ENCODE measurements at regions not wholly inside any gene's neighbourhood (a gene's known extent, or its start where the extent isn't known, plus 50 kb on each side); places are given as distances from the start of the nearest gene placed in this dataset.

DNA sequence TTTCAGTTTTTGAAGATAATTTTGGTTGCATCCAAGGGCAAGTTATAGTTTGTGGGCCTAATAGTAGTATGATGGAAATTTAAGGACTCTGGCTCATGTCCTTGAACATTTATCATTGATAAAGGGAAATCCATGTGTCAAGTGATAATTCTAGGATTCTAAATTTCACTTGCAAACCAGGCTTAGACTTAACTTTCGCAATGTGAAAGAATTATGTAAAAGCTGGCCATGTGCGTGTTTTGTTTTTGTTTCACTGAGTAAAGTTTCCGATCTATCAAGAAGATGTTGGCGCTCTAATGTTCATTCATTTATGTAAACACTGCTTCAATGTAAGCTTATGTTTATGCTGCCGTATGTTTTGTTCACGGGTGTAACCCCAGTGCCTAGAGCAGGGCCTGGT lies 302.0 kb downstream of the SOX4 start:
- 91 to 94% methylated on average over 6 of the region's 6 CpGs for WGBS, 2 donors
- H3K4me1 ChIP-seq: no peaks in the 10 kb centered on the region
- DNase-seq: no peak
- H3K36me3 ChIP-seq (replicated peaks in 1 of 2; ENCODE audit: insufficient read depth in 1 of 2, low read depth in 2 of 2): no peaks in the 10 kb centered on the region
- no peak overlapping the region for H3K27ac ChIP-seq
- TF ChIP-seq, protein P1, sequence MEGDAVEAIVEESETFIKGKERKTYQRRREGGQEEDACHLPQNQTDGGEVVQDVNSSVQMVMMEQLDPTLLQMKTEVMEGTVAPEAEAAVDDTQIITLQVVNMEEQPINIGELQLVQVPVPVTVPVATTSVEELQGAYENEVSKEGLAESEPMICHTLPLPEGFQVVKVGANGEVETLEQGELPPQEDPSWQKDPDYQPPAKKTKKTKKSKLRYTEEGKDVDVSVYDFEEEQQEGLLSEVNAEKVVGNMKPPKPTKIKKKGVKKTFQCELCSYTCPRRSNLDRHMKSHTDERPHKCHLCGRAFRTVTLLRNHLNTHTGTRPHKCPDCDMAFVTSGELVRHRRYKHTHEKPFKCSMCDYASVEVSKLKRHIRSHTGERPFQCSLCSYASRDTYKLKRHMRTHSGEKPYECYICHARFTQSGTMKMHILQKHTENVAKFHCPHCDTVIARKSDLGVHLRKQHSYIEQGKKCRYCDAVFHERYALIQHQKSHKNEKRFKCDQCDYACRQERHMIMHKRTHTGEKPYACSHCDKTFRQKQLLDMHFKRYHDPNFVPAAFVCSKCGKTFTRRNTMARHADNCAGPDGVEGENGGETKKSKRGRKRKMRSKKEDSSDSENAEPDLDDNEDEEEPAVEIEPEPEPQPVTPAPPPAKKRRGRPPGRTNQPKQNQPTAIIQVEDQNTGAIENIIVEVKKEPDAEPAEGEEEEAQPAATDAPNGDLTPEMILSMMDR (IDR thresholded peaks at IDR 0.05): no peak
- no peak for TF ChIP-seq POLR2A (IDR thresholded peaks at IDR 0.05)
- no peaks in the 10 kb centered on the region for H3K27me3 ChIP-seq
- no peak for ATAC-seq
- intact Hi-C loops (cut with DNase I): no loop called here
- no peaks in the 10 kb centered on the region for H3K9me3 ChIP-seq
- H3K4me3 ChIP-seq: no peak overlapping the region

DNA sequence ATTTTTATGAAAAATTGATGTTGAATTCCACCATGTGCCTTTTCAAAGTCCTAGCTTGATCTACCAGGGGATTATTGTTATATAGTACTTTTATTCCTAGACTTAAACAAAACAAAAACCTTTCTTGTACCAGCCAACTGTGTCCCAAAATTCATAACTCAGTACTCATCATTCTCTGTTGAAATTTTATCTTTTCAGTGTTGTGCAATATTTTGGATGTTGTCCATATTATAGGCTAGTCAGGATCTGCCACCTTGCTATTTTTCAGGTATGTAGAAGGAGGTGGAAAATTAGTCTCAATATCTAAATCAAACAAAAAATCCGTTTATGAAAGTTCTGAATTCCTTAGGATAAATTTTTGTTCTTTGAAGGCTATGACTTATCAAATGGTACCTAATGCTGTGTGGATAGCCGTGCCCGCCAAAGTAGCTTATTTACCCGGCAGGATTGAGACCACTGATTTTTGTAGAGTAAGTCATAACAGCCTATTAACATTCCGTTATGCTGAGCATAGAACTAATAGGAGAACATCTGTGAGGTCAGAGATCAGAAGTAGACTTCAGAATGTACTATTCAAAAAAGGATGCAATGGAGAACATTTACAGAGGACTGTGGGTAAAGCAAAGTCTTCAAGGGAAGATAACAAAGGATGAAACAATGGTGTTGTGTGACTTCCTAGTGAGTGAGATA lies 304.7 kb downstream of the SOX4 start:
- WGBS, 2 donors: 69 to 74% methylated on average over 5 of the region's 5 CpGs
- ATAC-seq (no peak), DNase-seq (no peak)
- H3K9me3 ChIP-seq: no peaks in the 10 kb centered on the region
- H3K4me3 ChIP-seq: no peak overlapping the region
- H3K27ac ChIP-seq: no peak overlapping the region
- H3K36me3 ChIP-seq (replicated peaks in 1 of 2; ENCODE audit: insufficient read depth in 1 of 2, low read depth in 2 of 2): no peaks in the 10 kb centered on the region
- TF ChIP-seq, protein P1 (IDR thresholded peaks at IDR 0.05): no peak
- TF ChIP-seq POLR2A (IDR thresholded peaks at IDR 0.05): no peak
- no peaks in the 10 kb centered on the region for H3K27me3 ChIP-seq
- intact Hi-C loops (cut with DNase I): no loop called here
- H3K4me1 ChIP-seq: no peaks in the 10 kb centered on the region

DNA sequence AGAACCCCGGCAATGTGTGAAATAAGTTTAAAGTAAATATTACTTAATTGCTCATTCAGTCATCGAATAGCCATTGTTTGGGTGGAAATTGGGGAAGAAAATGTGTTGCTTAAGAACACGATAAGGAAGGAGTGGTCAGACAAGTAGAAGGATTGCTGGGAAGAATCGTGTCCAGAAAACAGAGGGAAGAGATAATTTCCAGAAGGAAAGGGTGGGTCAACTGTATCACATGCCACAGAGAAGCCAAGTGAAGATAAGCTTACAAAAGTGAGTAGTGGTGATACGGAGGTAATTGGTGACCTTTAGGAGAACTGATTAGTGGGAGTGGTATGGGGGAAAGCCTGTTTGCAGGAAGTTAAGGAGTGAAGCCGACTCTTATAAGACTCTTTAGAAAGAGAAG lies 306.2 kb downstream of the SOX4 start:
- H3K27me3 ChIP-seq: no peaks in the 10 kb centered on the region
- no peak for DNase-seq
- no peak for ATAC-seq

GRCh38 chr6:21900730-21901129 lies 307.2 kb downstream of the SOX4 start:
- no peaks in the 10 kb centered on the region for H3K36me3 ChIP-seq (replicated peaks in 1 of 2; ENCODE audit: insufficient read depth in 1 of 2, low read depth in 2 of 2)
- no peaks in the 10 kb centered on the region for H3K27me3 ChIP-seq
- no peak overlapping the region for H3K4me3 ChIP-seq
- H3K9me3 ChIP-seq: no peaks in the 10 kb centered on the region
- intact Hi-C loops (cut with DNase I): no loop called here
- DNase-seq (no peak), ATAC-seq (no peak)
- no peak for TF ChIP-seq POLR2A (IDR thresholded peaks at IDR 0.05)
- TF ChIP-seq, protein P1 (IDR thresholded peaks at IDR 0.05): no peak
- 56 to 68% methylated on average over 2 of the region's 2 CpGs for WGBS, 2 donors
- H3K27ac ChIP-seq: no peak overlapping the region
- no peaks in the 10 kb centered on the region for H3K4me1 ChIP-seq

More for the DNA sequence above, 306.2 kb downstream of the SOX4 start:
- 65 to 69% methylated on average over 6 of the region's 6 CpGs for WGBS, 2 donors
- Histone ChIP-seq H3K4me3 (no peak overlapping the region), H3K27ac (no peak overlapping the region), H3K36me3 (replicated peaks in 1 of 2; ENCODE audit: insufficient read depth in 1 of 2, low read depth in 2 of 2) (no peaks in the 10 kb centered on the region), H3K9me3 (no peaks in the 10 kb centered on the region), H3K4me1 (no peaks in the 10 kb centered on the region)
- TF ChIP-seq, protein P1 (IDR thresholded peaks at IDR 0.05): no peak
- no peak for TF ChIP-seq POLR2A (IDR thresholded peaks at IDR 0.05)
- intact Hi-C loops (cut with DNase I): no loop called here

GRCh38 chr6:21902628-21903169 lies 309.1 kb downstream of the SOX4 start:
- no peak overlapping the region for H3K27ac ChIP-seq
- WGBS, 2 donors: 93 to 95% methylated on average over 7 of the region's 7 CpGs

More at GRCh38 chr6:21902628-21903169, 309.1 kb downstream of the SOX4 start:
- ATAC-seq (no peak), DNase-seq (no peak)
- Histone ChIP-seq H3K27me3 (no peaks in the 10 kb centered on the region), H3K4me1 (no peaks in the 10 kb centered on the region), H3K36me3 (replicated peaks in 1 of 2; ENCODE audit: insufficient read depth in 1 of 2, low read depth in 2 of 2) (no peaks in the 10 kb centered on the region), H3K9me3 (no peaks in the 10 kb centered on the region), H3K4me3 (no peak overlapping the region)
- intact Hi-C loops (cut with DNase I): no loop called here
- no peak for TF ChIP-seq POLR2A (IDR thresholded peaks at IDR 0.05)
- TF ChIP-seq, protein P1 (IDR thresholded peaks at IDR 0.05): no peak
